ENCODE measurements at regions not wholly inside any gene's neighbourhood (a gene's known extent, or its start where the extent isn't known, plus 50 kb on each side); places are given as distances from the start of the nearest gene placed in this dataset.

- TF ChIP-seq CTCF (IDR thresholded peaks at IDR 0.05; ENCODE audit: insufficient read depth, low read depth, low read length) (no peak), EZH2 (IDR thresholded peaks at IDR 0.05; ENCODE audit: insufficient read depth, low read length) (no peak)
Measured at GRCh38 chr6:160921095-160921494, 70.5 kb upstream of the MAP3K4 start.

All from astrocyte (in vitro differentiated cells and primary cell).